H9 (cell line): ENCODE measurements at regions not wholly inside any gene's neighbourhood (a gene's known extent, or its start where the extent isn't known, plus 50 kb on each side); places are given as distances from the start of the nearest gene placed in this dataset.

Experiments used
- DNase-seq: peaks from one replicate; pipeline ENCODE4 v3.0.0-alpha.2; 2017
- H2AFZ ChIP-seq: one replicate; pipeline ENCODE4 v1.6.1; 2013; ENCODE audit warnings: mild to moderate bottlenecking, low read length, control low read depth, moderate library complexity
- H2AK5ac ChIP-seq: 2 replicates; pipeline ENCODE4 v1.6.1; 2013; ENCODE audit warnings: low read length, control low read depth, mixed read lengths; ENCODE audit not compliant: insufficient read length
- H2BK120ac ChIP-seq: one replicate; pipeline ENCODE4 v1.6.1; 2013; ENCODE audit warnings: low read depth, mild to moderate bottlenecking, low read length, control low read depth, inconsistent platforms; ENCODE audit not compliant: poor library complexity, severe bottlenecking
- H2BK12ac ChIP-seq: 2 replicates; pipeline ENCODE4 v1.6.1; 2013; ENCODE audit warnings: low read length, control low read depth, mixed read lengths, low read depth; ENCODE audit not compliant: insufficient read length
- H2BK15ac ChIP-seq: 2 replicates; pipeline ENCODE4 v1.6.1; 2013; ENCODE audit warnings: low read depth, low read length, control low read depth
- H2BK20ac ChIP-seq: one replicate; pipeline ENCODE4 v1.6.1; 2013; ENCODE audit warnings: low read depth, mild to moderate bottlenecking, low read length, control low read depth, inconsistent platforms; ENCODE audit not compliant: poor library complexity, severe bottlenecking
- H2BK5ac ChIP-seq: 2 replicates; pipeline ENCODE4 v1.6.1; 2013; ENCODE audit warnings: low read length, control low read depth, mixed read lengths; ENCODE audit not compliant: insufficient read length
- H3K14ac ChIP-seq: 2 replicates; pipeline ENCODE4 v1.6.1; 2013; ENCODE audit warnings: low read length, control low read depth; ENCODE audit not compliant: insufficient read depth
- H3K18ac ChIP-seq: 2 replicates; pipeline ENCODE4 v1.6.1; 2013; ENCODE audit warnings: low read depth, mild to moderate bottlenecking, mixed read lengths, low read length, control low read depth; ENCODE audit not compliant: insufficient read length
- H3K23ac ChIP-seq: 2 replicates; pipeline ENCODE4 v1.6.1; 2013; ENCODE audit warnings: low read length, control low read depth, mixed read lengths, low read depth; ENCODE audit not compliant: insufficient read length
- H3K23me2 ChIP-seq: 2 replicates; pipeline ENCODE4 v1.6.1; 2013; ENCODE audit warnings: low read depth, mild to moderate bottlenecking, mixed read lengths, low read length, control low read depth; ENCODE audit not compliant: insufficient read length, poor library complexity, severe bottlenecking
- H3K27ac ChIP-seq: 2 replicates; pipeline ENCODE4 v1.5.1; 2013; ENCODE audit warnings: low read length, control low read depth, mixed read lengths, low read depth; ENCODE audit not compliant: insufficient read length
- H3K27me3 ChIP-seq: 2 replicates; pipeline ENCODE4 v1.6.1; 2013; ENCODE audit warnings: low read length, control low read depth, inconsistent platforms; ENCODE audit not compliant: insufficient read depth
- H3K4ac ChIP-seq: 2 replicates; pipeline ENCODE4 v1.6.1; 2013; ENCODE audit warnings: low read depth, mild to moderate bottlenecking, control low read depth, inconsistent platforms, low read length, moderate library complexity
- H3K4me1 ChIP-seq: 2 replicates; pipeline ENCODE4 v1.6.1; 2013; ENCODE audit warnings: low read length, control low read depth, inconsistent platforms; ENCODE audit not compliant: insufficient read depth
- H3K4me2 ChIP-seq: 2 replicates; pipeline ENCODE4 v1.6.1; 2013; ENCODE audit warnings: low read length, control low read depth, mixed read lengths; ENCODE audit not compliant: insufficient read length, insufficient read depth
- H3K56ac ChIP-seq: 2 replicates; pipeline ENCODE4 v1.6.1; 2013; ENCODE audit warnings: low read depth, mild to moderate bottlenecking, mixed read lengths, low read length, control low read depth; ENCODE audit not compliant: insufficient read length
- H3K79me1 ChIP-seq: 2 replicates; pipeline ENCODE4 v1.6.1; 2013; ENCODE audit warnings: low read depth, mild to moderate bottlenecking, moderate library complexity, low read length, control low read depth, inconsistent platforms; ENCODE audit not compliant: insufficient read depth, poor library complexity, severe bottlenecking
- H3K79me2 ChIP-seq: 2 replicates; pipeline ENCODE4 v1.6.1; 2013; ENCODE audit warnings: low read length, control low read depth, inconsistent platforms; ENCODE audit not compliant: insufficient read depth
- H3K9ac ChIP-seq: 2 replicates; pipeline ENCODE4 v1.6.1; 2013; ENCODE audit warnings: low read length, control low read depth, mixed read lengths; ENCODE audit not compliant: insufficient read length; ENCODE audit errors: extremely low read depth
- H3K9me3 ChIP-seq: one replicate; pipeline ENCODE4 v1.6.1; 2013; ENCODE audit warnings: low read depth, low read length, inconsistent platforms; ENCODE audit not compliant: control insufficient read depth
- H3T11ph ChIP-seq: one replicate; pipeline ENCODE4 v1.6.1; 2013; ENCODE audit warnings: mild to moderate bottlenecking, low read length, control low read depth, inconsistent platforms
- H4K20me1 ChIP-seq: one replicate; pipeline ENCODE4 v1.6.1; 2013; ENCODE audit not compliant: control insufficient read depth, insufficient read length, insufficient read depth
- H4K5ac ChIP-seq: 2 replicates; pipeline ENCODE4 v1.6.1; 2013; ENCODE audit warnings: low read depth, mild to moderate bottlenecking, mixed read lengths, low read length, control low read depth; ENCODE audit not compliant: insufficient read length
- H4K8ac ChIP-seq: replicated peaks from 2 replicates; pipeline ENCODE4 v1.6.1; 2013; ENCODE audit warnings: low read length, control low read depth, mixed read lengths, low read depth; ENCODE audit not compliant: insufficient read length
- H4K91ac ChIP-seq: 2 replicates; pipeline ENCODE4 v1.6.1; 2013; ENCODE audit warnings: low read depth, mild to moderate bottlenecking, moderate library complexity, mixed read lengths, low read length, control low read depth; ENCODE audit not compliant: insufficient read length
- H3K27ac Mint-ChIP-seq, 3 experiments: 2 replicates in 2 of 3; 3 replicates in 1 of 3; pipeline ENCODE4 v1.8.0; 2020 to 2021; ENCODE audit warnings: mixed read lengths in 3 of 3, mild to moderate bottlenecking in 1 of 3, moderate library complexity in 1 of 3
- H3K27me3 Mint-ChIP-seq: 2 replicates; pipeline ENCODE4 v1.8.0; 2021; ENCODE audit warnings: low read depth, mild to moderate bottlenecking, moderate library complexity, mixed read lengths
- H3K36me3 Mint-ChIP-seq, 3 experiments: 2 replicates in 2 of 3; 3 replicates in 1 of 3; pipeline ENCODE4 v1.8.0; 2020 to 2021; ENCODE audit warnings: low read depth in 3 of 3, mixed read lengths in 3 of 3; ENCODE audit not compliant: insufficient read depth in 1 of 3
- H3K4me1 Mint-ChIP-seq, 2 experiments: 2 replicates each; pipeline ENCODE4 v1.8.0; 2020; ENCODE audit warnings: mixed read lengths in 2 of 2
- H3K4me3 Mint-ChIP-seq, 2 experiments: 2 replicates in 1 of 2; 3 replicates in 1 of 2; pipeline ENCODE4 v1.8.0; 2020 to 2021; ENCODE audit warnings: mild to moderate bottlenecking in 2 of 2, mixed read lengths in 2 of 2, moderate library complexity in 1 of 2
- H3K9me3 Mint-ChIP-seq, 2 experiments: 2 replicates in 1 of 2; 3 replicates in 1 of 2; pipeline ENCODE4 v1.8.0; 2020; ENCODE audit warnings: mild to moderate bottlenecking in 2 of 2, mixed read lengths in 2 of 2, moderate library complexity in 1 of 2
- CTCF ChIP-seq: fragments of 200-600 bp; sonication (generic); conservative IDR thresholded peaks from 3 replicates; pipeline ENCODE4 v1.8.0; 2021; ENCODE audit warnings: antibody characterized with exemption, mild to moderate bottlenecking
- WGBS: extraction: QIAGEN DNeasy Blood & Tissue Kit; methylation state at CpG from one replicate; pipeline ENCODE4 v1.1.7; 2013; ENCODE audit warnings: missing lambda C conversion rate, low lambda C conversion rate, mixed read lengths; ENCODE audit not compliant: insufficient read length; ENCODE audit errors: extremely low coverage; 5-methylcytosine and 5-hydroxymethylcytosine counted together

GRCh38 chr7:82668676-82669075 is 225.1 kb upstream of the CACNA2D1 start:
- Histone ChIP-seq H3K4ac (no peak overlapping the region), H3K79me2 (no peaks in the 10 kb centered on the region), H3K56ac (no peak overlapping the region), H3K9ac (no peak overlapping the region), H3K79me1 (no peaks in the 10 kb centered on the region), H3K4me1 (no peaks in the 10 kb centered on the region), H2BK5ac (no peak overlapping the region), H3T11ph (no peak overlapping the region), H4K20me1 (no peaks in the 10 kb centered on the region), H4K8ac (no peak overlapping the region), H2BK12ac (no peak overlapping the region), H3K14ac (no peak overlapping the region), H4K5ac (no peak overlapping the region), H2BK20ac (no peak overlapping the region), H4K91ac (no peak overlapping the region), H3K27me3 (no peaks in the 10 kb centered on the region), H3K23ac (no peak overlapping the region), H3K23me2 (no peaks in the 10 kb centered on the region), H2AK5ac (no peak overlapping the region), H2BK120ac (no peak overlapping the region), H2BK15ac (no peak overlapping the region), H3K9me3 (no peaks in the 10 kb centered on the region), H3K4me2 (no peak overlapping the region), H2AFZ (no peak overlapping the region), H3K18ac (no peak overlapping the region), H3K27ac (no peak overlapping the region)
- no peak for DNase-seq
- Mint-ChIP-seq H3K9me3 (no peaks in the 10 kb centered on the region), H3K27me3 (no peaks in the 10 kb centered on the region), H3K36me3 (no peaks in the 10 kb centered on the region), H3K4me3 (no peak overlapping the region), H3K4me1 (no peaks in the 10 kb centered on the region), H3K27ac (no peak overlapping the region)
- TF ChIP-seq CTCF = no peak
- no CpG with 5 or more reads among the region's 2 CpGs for WGBS
